ENCODE measurements at regions not wholly inside any gene's neighbourhood (a gene's known extent, or its start where the extent isn't known, plus 50 kb on each side); places are given as distances from the start of the nearest gene placed in this dataset.

DNA sequence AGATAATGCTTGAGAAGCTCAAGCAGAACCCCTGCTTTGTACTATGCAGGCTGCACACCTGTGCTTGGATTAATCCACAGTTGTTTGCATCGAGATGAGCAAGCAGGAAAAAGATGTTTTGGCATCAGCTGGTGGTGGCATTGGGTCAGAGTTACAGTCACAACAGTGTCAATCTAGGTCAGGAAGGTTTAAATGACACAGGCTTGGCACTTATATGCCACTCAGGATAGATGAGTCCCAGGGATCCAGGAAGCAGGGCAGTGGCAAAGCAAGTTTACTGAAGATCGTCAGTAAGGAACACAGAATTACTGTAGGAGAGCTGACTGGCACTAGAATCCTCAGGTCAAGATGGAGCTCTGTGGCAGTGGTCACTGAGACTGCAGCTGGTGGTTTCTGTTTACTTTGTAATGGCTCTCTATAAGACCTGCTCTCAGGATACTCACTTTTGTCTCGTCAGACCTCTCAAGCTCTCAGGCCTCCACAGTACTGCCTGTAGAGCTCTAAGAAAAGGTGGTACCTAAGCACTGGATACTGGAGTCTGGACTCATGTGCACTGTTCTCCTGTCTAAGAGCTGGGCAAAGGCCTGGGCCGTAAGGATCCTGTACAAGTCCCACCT lies 110.1 kb upstream of the HS3ST5 start:
- Histone ChIP-seq H3K4me1 (no peaks in the 10 kb centered on the region), H3K9me3 (no peaks in the 10 kb centered on the region), H3K27ac (no peak overlapping the region), H3K4me3 (no peak overlapping the region), H3K4me2 (no peak overlapping the region)
- WGBS (ENCODE audit: missing lambda C conversion rate) = 13% methylated on average over 4 of the region's 4 CpGs
- ChIA-PET CTCF (no interaction called here), POLR2A (no interaction called here)
- no peak for FAIRE-seq
- no peak for TF ChIP-seq ZNF302 (CRISPR knock-in tag; IDR thresholded peaks at IDR 0.05)
- no peak for TF ChIP-seq CEBPB (IDR thresholded peaks at IDR 0.05)
- TF ChIP-seq RARB (CRISPR knock-in tag; IDR thresholded peaks at IDR 0.05) = no peak
- TF ChIP-seq, protein P1, sequence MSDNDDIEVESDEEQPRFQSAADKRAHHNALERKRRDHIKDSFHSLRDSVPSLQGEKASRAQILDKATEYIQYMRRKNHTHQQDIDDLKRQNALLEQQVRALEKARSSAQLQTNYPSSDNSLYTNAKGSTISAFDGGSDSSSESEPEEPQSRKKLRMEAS (IDR thresholded peaks at IDR 0.05) = no peak
- TF ChIP-seq RAD21 (conservative IDR thresholded peaks at IDR 0.05 in 1 of 2, IDR thresholded peaks at IDR 0.05 in 1 of 2) = no peak
- no peak for TF ChIP-seq NPAS2 (CRISPR knock-in tag; IDR thresholded peaks at IDR 0.05; ENCODE audit: borderline replicate concordance)
- TF ChIP-seq HOXA7 (CRISPR knock-in tag; IDR thresholded peaks at IDR 0.05) = no peak
- no peak for TF ChIP-seq SMC3 (IDR thresholded peaks at IDR 0.05)
- TF ChIP-seq HEYL (CRISPR knock-in tag; IDR thresholded peaks at IDR 0.05) = no peak
- TF ChIP-seq CHD2 (IDR thresholded peaks at IDR 0.05; ENCODE audit: low read length, partially characterized antibody) = no peak
- TF ChIP-seq KDM5A (IDR thresholded peaks at IDR 0.05) = no peak
- no peak for TF ChIP-seq FOSL2 (IDR thresholded peaks at IDR 0.05)
- TF ChIP-seq FOSL2 (CRISPR knock-in tag; IDR thresholded peaks at IDR 0.05) = no peak
- TF ChIP-seq, protein P2, sequence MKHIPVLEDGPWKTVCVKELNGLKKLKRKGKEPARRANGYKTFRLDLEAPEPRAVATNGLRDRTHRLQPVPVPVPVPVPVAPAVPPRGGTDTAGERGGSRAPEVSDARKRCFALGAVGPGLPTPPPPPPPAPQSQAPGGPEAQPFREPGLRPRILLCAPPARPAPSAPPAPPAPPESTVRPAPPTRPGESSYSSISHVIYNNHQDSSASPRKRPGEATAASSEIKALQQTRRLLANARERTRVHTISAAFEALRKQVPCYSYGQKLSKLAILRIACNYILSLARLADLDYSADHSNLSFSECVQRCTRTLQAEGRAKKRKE (CRISPR knock-in tag; IDR thresholded peaks at IDR 0.05; ENCODE audit: low read depth) = no peak
- no peak for TF ChIP-seq ZSCAN20 (CRISPR knock-in tag; IDR thresholded peaks at IDR 0.05)
- no peak for TF ChIP-seq FOSB (CRISPR knock-in tag; IDR thresholded peaks at IDR 0.05)
- ATAC-seq = no peak
- no peak for DNase-seq (ENCODE audit: low read depth in 1 of 2, low spot score in 1 of 2)

DNA sequence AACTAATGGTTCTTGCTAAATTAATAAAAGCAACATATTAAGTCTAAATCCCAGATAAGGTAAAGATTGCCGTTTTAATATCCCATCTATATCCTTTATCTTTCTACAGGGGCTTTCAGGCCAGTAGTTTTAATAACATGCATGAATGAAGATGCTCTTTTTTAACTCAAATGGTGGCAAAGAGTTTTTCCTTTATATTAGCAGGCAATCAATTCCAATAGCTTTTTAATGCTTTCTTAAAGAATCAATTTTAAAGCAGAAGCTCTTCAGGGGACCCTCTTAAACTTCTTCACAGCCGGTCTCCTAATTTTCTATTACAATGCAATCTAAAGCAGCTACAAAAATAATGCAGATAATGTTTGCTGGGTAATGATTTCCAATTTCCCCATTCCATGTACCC lies 107.8 kb upstream of the HS3ST5 start:
- no peak overlapping the region for H3K4me2 ChIP-seq
- 30% methylated on average over 2 of the region's 2 CpGs for WGBS (ENCODE audit: missing lambda C conversion rate)
- no peaks in the 10 kb centered on the region for H3K9me3 ChIP-seq

More for the DNA sequence above, 107.8 kb upstream of the HS3ST5 start:
- FAIRE-seq (no peak), DNase-seq (ENCODE audit: low read depth in 1 of 2, low spot score in 1 of 2) (no peak), ATAC-seq (no peak)
- no peaks in the 10 kb centered on the region for H3K4me1 ChIP-seq
- no peak for TF ChIP-seq JUNB (IDR thresholded peaks at IDR 0.05)
- no peak for TF ChIP-seq FOSB (CRISPR knock-in tag; IDR thresholded peaks at IDR 0.05)
- no peak for TF ChIP-seq HOXA7 (CRISPR knock-in tag; IDR thresholded peaks at IDR 0.05)
- TF ChIP-seq MAFK (IDR thresholded peaks at IDR 0.05; ENCODE audit: partially characterized antibody) = no peak
- TF ChIP-seq CBX2 (IDR thresholded peaks at IDR 0.05; ENCODE audit: borderline replicate concordance, low read depth) = no peak
- TF ChIP-seq, protein P3, sequence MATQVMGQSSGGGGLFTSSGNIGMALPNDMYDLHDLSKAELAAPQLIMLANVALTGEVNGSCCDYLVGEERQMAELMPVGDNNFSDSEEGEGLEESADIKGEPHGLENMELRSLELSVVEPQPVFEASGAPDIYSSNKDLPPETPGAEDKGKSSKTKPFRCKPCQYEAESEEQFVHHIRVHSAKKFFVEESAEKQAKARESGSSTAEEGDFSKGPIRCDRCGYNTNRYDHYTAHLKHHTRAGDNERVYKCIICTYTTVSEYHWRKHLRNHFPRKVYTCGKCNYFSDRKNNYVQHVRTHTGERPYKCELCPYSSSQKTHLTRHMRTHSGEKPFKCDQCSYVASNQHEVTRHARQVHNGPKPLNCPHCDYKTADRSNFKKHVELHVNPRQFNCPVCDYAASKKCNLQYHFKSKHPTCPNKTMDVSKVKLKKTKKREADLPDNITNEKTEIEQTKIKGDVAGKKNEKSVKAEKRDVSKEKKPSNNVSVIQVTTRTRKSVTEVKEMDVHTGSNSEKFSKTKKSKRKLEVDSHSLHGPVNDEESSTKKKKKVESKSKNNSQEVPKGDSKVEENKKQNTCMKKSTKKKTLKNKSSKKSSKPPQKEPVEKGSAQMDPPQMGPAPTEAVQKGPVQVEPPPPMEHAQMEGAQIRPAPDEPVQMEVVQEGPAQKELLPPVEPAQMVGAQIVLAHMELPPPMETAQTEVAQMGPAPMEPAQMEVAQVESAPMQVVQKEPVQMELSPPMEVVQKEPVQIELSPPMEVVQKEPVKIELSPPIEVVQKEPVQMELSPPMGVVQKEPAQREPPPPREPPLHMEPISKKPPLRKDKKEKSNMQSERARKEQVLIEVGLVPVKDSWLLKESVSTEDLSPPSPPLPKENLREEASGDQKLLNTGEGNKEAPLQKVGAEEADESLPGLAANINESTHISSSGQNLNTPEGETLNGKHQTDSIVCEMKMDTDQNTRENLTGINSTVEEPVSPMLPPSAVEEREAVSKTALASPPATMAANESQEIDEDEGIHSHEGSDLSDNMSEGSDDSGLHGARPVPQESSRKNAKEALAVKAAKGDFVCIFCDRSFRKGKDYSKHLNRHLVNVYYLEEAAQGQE (IDR thresholded peaks at IDR 0.05) = no peak
- TF ChIP-seq EHF (CRISPR knock-in tag; IDR thresholded peaks at IDR 0.05) = no peak
- TF ChIP-seq ESRRA (IDR thresholded peaks at IDR 0.05; ENCODE audit: borderline replicate concordance, low read length) = no peak
- TF ChIP-seq, protein P2 (CRISPR knock-in tag; IDR thresholded peaks at IDR 0.05; ENCODE audit: low read depth) = no peak
- TF ChIP-seq POLR2AphosphoS2 (conservative IDR thresholded peaks at IDR 0.05; ENCODE audit: low read length) = no peak
- ChIA-PET CTCF (no interaction called here), POLR2A (no interaction called here)
- no peak overlapping the region for H3K27ac ChIP-seq
- H3K4me3 ChIP-seq = no peak overlapping the region
